Liver (tissue), 3 donors: ENCODE measurements at regions not wholly inside any gene's neighbourhood (a gene's known extent, or its start where the extent isn't known, plus 50 kb on each side); places are given as distances from the start of the nearest gene placed in this dataset.

Source experiments
- GABPA ChIP-seq, 2 donors: IDR thresholded peaks in 1 of 2; conservative IDR thresholded peaks in 1 of 2; 2 replicates each; pipeline ENCODE4 v1.6.1; 2016; ENCODE audit warnings: antibody characterized with exemption in 2 of 2, mild to moderate bottlenecking in 1 of 2, moderate library complexity in 1 of 2
- JUND ChIP-seq, 2 donors: IDR thresholded peaks; 2 replicates each; pipeline ENCODE4 v1.6.1; 2016; ENCODE audit warnings: antibody characterized with exemption in 2 of 2
- MAX ChIP-seq: IDR thresholded peaks from 2 replicates; pipeline ENCODE4 v1.6.1; 2016; ENCODE audit warnings: antibody characterized with exemption
- NR2F2 ChIP-seq: IDR thresholded peaks from 2 replicates; pipeline ENCODE4 v1.6.1; 2016; ENCODE audit warnings: antibody characterized with exemption
- TF ChIP-seq, protein P1 (sequence below): IDR thresholded peaks from 2 replicates; pipeline ENCODE4 v1.6.1; 2016; ENCODE audit warnings: antibody characterized with exemption
- TF ChIP-seq, protein P2 (sequence below): fragments of 150-350 bp; IDR thresholded peaks from 2 replicates; pipeline ENCODE4 v1.5.1; 2017; ENCODE audit warnings: improper control_type of control experiment, low read depth, low read length; ENCODE audit not compliant: missing input control
- donor health status: healthy.
- donor health status: healthy.

DNA sequence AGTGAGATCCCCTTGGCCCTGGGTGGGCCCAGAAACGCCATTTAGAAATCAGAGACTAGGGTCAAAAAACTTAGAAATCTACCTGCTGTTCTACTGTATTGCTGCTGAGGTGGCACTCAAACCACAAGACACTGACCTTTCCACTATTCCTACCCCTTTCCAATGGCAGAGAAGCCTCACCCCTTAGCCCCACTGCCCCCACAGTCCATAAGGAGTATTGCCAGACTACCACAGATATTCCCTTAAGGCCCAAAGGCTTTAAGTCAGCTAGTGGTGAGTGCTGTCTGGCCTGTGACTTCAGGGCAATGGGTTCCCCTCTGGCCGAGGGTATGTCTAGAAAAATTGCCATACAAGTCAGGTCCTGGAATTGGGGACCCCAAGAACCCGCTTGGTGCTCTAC, 656.1 kb downstream of the COL12A1 start:
- TF ChIP-seq, protein P1, sequence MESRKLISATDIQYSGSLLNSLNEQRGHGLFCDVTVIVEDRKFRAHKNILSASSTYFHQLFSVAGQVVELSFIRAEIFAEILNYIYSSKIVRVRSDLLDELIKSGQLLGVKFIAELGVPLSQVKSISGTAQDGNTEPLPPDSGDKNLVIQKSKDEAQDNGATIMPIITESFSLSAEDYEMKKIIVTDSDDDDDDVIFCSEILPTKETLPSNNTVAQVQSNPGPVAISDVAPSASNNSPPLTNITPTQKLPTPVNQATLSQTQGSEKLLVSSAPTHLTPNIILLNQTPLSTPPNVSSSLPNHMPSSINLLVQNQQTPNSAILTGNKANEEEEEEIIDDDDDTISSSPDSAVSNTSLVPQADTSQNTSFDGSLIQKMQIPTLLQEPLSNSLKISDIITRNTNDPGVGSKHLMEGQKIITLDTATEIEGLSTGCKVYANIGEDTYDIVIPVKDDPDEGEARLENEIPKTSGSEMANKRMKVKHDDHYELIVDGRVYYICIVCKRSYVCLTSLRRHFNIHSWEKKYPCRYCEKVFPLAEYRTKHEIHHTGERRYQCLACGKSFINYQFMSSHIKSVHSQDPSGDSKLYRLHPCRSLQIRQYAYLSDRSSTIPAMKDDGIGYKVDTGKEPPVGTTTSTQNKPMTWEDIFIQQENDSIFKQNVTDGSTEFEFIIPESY = no peak
- TF ChIP-seq, protein P2, sequence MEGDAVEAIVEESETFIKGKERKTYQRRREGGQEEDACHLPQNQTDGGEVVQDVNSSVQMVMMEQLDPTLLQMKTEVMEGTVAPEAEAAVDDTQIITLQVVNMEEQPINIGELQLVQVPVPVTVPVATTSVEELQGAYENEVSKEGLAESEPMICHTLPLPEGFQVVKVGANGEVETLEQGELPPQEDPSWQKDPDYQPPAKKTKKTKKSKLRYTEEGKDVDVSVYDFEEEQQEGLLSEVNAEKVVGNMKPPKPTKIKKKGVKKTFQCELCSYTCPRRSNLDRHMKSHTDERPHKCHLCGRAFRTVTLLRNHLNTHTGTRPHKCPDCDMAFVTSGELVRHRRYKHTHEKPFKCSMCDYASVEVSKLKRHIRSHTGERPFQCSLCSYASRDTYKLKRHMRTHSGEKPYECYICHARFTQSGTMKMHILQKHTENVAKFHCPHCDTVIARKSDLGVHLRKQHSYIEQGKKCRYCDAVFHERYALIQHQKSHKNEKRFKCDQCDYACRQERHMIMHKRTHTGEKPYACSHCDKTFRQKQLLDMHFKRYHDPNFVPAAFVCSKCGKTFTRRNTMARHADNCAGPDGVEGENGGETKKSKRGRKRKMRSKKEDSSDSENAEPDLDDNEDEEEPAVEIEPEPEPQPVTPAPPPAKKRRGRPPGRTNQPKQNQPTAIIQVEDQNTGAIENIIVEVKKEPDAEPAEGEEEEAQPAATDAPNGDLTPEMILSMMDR = no peak
- TF ChIP-seq MAX = no peak
- TF ChIP-seq GABPA (IDR thresholded peaks at IDR 0.05 in 1 of 2, conservative IDR thresholded peaks at IDR 0.05 in 1 of 2) = no peak
- no peak for TF ChIP-seq NR2F2
- TF ChIP-seq JUND (IDR thresholded peaks at IDR 0.05) = no peak
